Suprapubic skin (tissue), 3 donors: ENCODE measurements at regions not wholly inside any gene's neighbourhood (a gene's known extent, or its start where the extent isn't known, plus 50 kb on each side); places are given as distances from the start of the nearest gene placed in this dataset.

Experiments used
- CTCF ChIP-seq, 2 donors: fragments of 200-600 bp in 1 of 2; fragments of 450-650 bp in 1 of 2; sonication (generic) in 1 of 2; IDR thresholded peaks; one replicate each; pipeline ENCODE4 v1.5.1; 2016 to 2019; ENCODE audit warnings: antibody characterized with exemption in 2 of 2, mild to moderate bottlenecking in 1 of 2, moderate library complexity in 1 of 2
- POLR2A ChIP-seq, 2 donors: fragments of 450-650 bp; IDR thresholded peaks; one replicate each; pipeline ENCODE4 v1.6.1; 2017; ENCODE audit warnings: antibody characterized with exemption in 2 of 2, mild to moderate bottlenecking in 2 of 2, moderate library complexity in 2 of 2

- TF ChIP-seq CTCF (IDR thresholded peaks at IDR 0.05) (peak in 1 of 2 donors; percentile 42), POLR2A (IDR thresholded peaks at IDR 0.05) (no peak)
Measured at GRCh38 chr9:119961774-119962424, 592.7 kb upstream of the BRINP1 start.
